Adipocyte (in vitro differentiated cells): ENCODE measurements at regions not wholly inside any gene's neighbourhood (a gene's known extent, or its start where the extent isn't known, plus 50 kb on each side); places are given as distances from the start of the nearest gene placed in this dataset.
"Not testable (repeated sequence)": the region's sequence is repeated elsewhere in the genome, so short reads cannot be mapped to it uniquely, and the experiment has no call there.

Experiments
- DNase-seq: peaks from one replicate; pipeline ENCODE4 v3.0.0-alpha.2; 2015; ENCODE audit warnings: low read depth
- H3K27me3 ChIP-seq: replicated peaks from 2 replicates; pipeline ENCODE4 v1.7.0; 2013; ENCODE audit warnings: mild to moderate bottlenecking, low read length, moderate library complexity; ENCODE audit not compliant: control insufficient read depth, insufficient read depth
- H3K36me3 ChIP-seq: 2 replicates; pipeline ENCODE4 v1.7.0; 2013; ENCODE audit warnings: low read length, mild to moderate bottlenecking, moderate library complexity; ENCODE audit not compliant: control insufficient read depth, insufficient read depth, severe bottlenecking
- H3K4me1 ChIP-seq: 2 replicates; pipeline ENCODE4 v1.7.0; 2013; ENCODE audit warnings: mild to moderate bottlenecking, low read length, moderate library complexity; ENCODE audit not compliant: control insufficient read depth, insufficient read depth
- H3K4me3 ChIP-seq: 2 replicates; pipeline ENCODE4 v1.7.0; 2013; ENCODE audit warnings: mild to moderate bottlenecking, low read length, moderate library complexity
- H3K9ac ChIP-seq: 2 replicates; pipeline ENCODE4 v1.7.0; 2013; ENCODE audit warnings: mild to moderate bottlenecking, low read length, moderate library complexity
- H3K9me3 ChIP-seq: 2 replicates; pipeline ENCODE4 v1.7.0; 2013; ENCODE audit warnings: mild to moderate bottlenecking, low read length, moderate library complexity; ENCODE audit not compliant: control insufficient read depth

DNA sequence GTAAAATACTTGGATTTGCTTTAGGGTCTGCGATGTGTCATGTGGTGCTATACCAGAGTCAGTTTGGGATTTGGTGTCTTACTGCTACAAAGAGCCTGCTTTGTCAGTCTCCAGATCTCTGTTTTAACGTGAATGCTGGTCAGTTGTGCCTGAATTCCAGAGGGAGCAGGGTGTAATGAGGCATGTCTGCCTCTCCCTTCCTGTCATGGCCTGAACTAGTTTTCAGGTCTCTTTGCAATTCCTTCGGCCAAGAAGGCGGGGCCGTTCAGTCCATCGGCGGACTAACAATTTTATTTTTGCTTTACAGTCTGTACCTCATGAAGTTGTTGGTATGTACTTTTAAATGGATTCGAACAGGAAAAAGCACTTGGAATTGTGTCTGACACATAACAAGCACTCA, 465.1 kb upstream of the ADARB2 start:
- H3K9ac ChIP-seq, result no peak overlapping the region
- H3K36me3 ChIP-seq, result no peaks in the 10 kb centered on the region
- no peaks in the 10 kb centered on the region for H3K27me3 ChIP-seq
- no peak overlapping the region for H3K4me3 ChIP-seq
- no peak for DNase-seq
- no peaks in the 10 kb centered on the region for H3K4me1 ChIP-seq
- peaks cover 8% of the 10 kb centered on the region for H3K9me3 ChIP-seq

DNA sequence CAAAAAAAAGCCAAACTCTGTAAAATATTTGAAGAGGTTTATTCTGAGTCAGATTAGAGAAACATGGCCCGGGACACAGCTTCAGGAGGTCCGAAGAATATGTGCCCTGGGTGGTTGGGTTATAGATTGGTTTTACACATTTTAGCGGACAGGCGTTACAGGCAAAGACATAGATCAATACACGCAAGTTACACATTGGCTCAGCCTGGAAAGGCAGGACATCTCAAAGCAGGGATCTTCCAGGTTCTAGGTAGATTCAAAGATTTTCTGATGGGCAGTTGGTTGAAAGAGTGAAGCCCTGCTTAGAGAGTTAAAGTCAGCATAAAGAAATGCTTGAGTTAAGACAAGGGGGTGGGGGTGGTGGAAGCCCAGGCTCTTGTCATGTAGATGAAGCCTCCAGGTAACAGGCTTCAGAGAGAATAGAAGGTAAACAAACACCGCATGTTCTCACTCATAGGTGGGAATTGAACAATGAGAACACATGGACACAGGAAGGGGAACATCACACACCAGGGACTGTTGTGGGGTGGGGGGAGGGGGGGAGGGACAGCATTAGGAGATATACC, 464.3 kb upstream of the ADARB2 start:
- Histone ChIP-seq H3K9ac (no peak overlapping the region), H3K27me3 (no peaks in the 10 kb centered on the region), H3K9me3 (peaks cover 8% of the 10 kb centered on the region), H3K36me3 (no peaks in the 10 kb centered on the region), H3K4me1 (no peaks in the 10 kb centered on the region), H3K4me3 (no peak overlapping the region)
- no peak for DNase-seq

DNA sequence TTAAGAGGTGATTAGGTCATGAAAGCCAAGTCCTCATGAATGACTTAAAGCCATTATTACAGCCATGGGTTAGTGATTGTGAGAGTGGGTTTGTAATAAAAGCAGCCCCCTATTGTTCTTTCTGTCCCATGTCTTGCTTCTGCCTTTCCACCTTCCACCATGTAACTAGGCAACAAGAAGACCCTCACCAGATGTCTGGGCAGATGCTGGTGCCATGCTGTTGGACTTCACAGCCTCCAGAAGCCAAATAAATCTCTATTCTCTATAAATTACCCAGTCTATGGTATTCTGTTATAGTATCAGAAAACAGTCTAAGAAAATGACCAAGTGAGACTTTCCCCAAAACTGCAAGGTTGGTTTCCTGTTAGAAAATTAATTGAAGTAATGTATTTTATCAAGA, 460.3 kb upstream of the ADARB2 start:
- H3K27me3 ChIP-seq, result no peaks in the 10 kb centered on the region
- no peak overlapping the region for H3K4me3 ChIP-seq
- H3K9ac ChIP-seq, result no peak overlapping the region
- no peak for DNase-seq
- no peaks in the 10 kb centered on the region for H3K4me1 ChIP-seq
- no peaks in the 10 kb centered on the region for H3K36me3 ChIP-seq
- H3K9me3 ChIP-seq, result peaks cover 10% of the 10 kb centered on the region

DNA sequence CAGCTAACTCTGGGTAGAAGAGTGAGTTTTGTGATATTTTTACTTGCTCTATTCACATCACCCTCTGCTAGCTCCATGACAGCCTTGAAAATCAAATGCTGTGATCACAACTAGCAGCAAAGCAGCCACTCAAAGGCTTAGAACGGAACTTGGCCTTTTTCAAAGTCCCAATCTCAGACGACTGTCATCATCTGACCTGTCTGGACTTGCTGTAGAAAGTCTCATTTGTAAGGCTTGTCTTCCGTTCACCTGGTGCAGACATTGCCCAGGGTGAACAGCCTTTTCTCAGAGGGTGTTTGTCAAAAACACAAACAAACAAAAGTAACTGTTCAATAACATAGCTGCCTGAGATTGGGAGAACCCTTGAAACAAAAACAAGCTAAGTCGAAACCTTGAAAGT, 458.9 kb upstream of the ADARB2 start:
- Histone ChIP-seq H3K9ac (no peak overlapping the region), H3K36me3 (no peaks in the 10 kb centered on the region), H3K9me3 (peaks cover 10% of the 10 kb centered on the region), H3K27me3 (no peaks in the 10 kb centered on the region), H3K4me3 (no peak overlapping the region), H3K4me1 (no peaks in the 10 kb centered on the region)
- DNase-seq, result no peak

DNA sequence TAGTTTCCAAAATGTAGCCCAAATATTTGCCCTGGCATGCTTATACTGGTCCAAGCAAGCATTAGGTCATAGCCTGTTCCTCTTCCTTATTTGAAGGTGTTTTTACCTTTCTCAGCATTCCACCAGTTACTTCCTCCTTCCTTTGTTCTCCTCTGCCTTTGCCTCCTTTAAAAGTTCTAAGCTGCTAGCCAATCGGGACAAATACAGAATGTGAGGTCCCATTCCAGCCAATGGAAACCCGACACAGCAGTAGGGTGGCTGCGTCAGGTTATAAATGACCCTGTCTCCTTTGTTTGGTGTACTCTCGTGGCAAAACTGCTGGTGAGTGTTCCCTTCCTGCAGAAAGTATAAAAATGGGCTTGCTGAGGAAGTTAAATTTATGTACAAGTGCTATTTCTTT, 452.0 kb upstream of the ADARB2 start:
- not testable (repeated sequence) for H3K9ac ChIP-seq

DNA sequence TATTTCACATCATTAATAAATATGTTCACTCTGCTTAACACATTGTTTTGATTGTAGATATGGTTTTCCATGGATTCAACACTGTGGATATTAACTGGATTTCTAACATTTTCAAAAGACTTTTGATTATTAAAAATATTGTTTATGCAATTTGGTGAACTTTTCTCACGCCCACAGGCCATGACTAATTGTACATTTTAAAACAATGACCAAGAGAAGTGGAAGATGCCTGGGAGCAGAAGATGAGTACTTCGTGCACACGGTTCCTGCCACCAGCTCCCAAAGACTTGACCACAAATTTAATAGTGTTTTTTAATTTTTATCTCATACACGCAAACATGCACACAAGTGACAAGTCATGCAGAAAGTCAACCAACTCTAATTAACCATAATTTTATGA, 451.0 kb upstream of the ADARB2 start:
- DNase-seq, result no peak
- no peaks in the 10 kb centered on the region for H3K4me1 ChIP-seq
- no peak overlapping the region for H3K9ac ChIP-seq
- H3K27me3 ChIP-seq, result no peaks in the 10 kb centered on the region
- H3K36me3 ChIP-seq, result no peaks in the 10 kb centered on the region
- H3K9me3 ChIP-seq, result no peaks in the 10 kb centered on the region
- no peak overlapping the region for H3K4me3 ChIP-seq

More for the DNA sequence above, 452.0 kb upstream of the ADARB2 start:
- not testable (repeated sequence) for DNase-seq, H3K4me3 ChIP-seq, H3K27me3 ChIP-seq, H3K36me3 ChIP-seq, H3K4me1 ChIP-seq, H3K9me3 ChIP-seq

DNA sequence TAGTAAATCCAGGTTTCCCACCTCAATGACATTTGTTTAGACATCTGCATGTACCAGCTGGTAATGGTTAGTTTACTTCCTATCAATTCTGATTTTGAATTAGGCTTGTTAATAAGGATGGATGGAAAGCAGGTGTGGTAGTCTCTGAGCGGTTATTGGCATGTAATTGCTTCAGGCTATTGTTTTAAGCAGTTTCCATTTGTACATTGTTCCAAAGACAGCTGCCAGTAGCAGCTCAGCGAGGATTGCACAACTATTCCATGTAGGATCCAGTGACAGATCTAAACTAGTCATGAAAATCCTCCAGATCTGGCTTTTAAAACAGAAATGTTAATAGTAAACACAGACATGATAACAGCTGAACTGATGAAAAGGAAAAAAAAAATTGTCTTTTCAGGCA, 436.0 kb upstream of the ADARB2 start:
- Histone ChIP-seq H3K4me1 (no peaks in the 10 kb centered on the region), H3K9me3 (no peaks in the 10 kb centered on the region), H3K36me3 (no peaks in the 10 kb centered on the region), H3K9ac (no peak overlapping the region), H3K4me3 (no peak overlapping the region), H3K27me3 (no peaks in the 10 kb centered on the region)
- no peak for DNase-seq

DNA sequence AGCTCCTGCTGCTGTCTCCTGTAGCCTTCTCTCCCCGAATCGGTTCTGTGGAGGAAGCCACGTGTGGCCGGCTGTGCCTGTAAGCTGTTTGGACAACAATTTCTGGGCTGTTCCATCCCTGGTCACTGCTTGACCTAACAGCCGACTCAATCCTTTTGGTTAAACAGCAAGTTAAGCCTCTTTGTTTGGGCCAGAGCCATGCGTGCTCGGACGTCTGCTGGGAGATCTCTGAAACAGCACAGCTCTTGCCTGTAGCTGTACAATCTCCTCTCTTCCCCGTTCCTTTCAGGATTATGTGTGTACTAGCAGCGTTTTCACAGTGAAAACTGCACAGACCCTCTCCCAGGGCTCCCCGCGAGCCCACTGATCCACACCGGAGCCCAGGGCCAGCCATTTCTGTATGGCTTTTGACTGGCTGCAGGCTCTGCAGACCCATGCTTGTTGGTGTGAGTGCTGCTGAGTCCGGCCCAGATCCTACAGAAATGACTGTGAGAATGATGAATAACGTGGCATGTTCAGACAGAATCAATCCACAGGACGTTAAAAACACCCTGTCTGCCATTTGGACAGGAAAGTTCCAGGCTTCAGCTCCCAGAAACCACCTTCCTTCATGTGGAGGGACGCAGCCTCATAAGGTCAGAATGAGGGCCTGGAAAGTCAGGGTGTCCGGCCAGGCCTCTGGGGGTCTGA, 428.6 kb upstream of the ADARB2 start:
- Histone ChIP-seq H3K4me1 (no peaks in the 10 kb centered on the region), H3K9me3 (no peaks in the 10 kb centered on the region), H3K27me3 (no peaks in the 10 kb centered on the region), H3K36me3 (no peaks in the 10 kb centered on the region), H3K4me3 (no peak overlapping the region), H3K9ac (no peak overlapping the region)
- DNase-seq, result no peak

DNA sequence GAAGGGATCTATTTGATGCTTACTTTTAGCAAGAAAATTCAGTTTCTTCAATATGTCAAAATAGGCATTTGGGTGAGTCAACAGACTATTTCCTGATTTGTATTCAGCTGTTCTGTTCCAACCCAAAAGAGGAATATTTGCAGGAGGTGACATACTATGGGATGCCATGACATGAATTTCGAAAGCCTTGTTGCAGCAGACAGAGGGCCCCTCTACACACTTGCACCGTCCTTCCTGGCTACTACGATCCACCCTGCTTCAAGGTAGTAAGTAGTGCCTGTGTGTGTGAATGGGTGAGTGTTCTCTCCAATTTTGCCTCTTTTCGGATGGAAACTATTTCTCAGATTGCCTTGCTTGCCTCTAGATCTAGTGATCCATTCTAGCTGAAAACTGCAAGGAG, 413.0 kb upstream of the ADARB2 start:
- H3K27me3 ChIP-seq, result no peaks in the 10 kb centered on the region

DNA sequence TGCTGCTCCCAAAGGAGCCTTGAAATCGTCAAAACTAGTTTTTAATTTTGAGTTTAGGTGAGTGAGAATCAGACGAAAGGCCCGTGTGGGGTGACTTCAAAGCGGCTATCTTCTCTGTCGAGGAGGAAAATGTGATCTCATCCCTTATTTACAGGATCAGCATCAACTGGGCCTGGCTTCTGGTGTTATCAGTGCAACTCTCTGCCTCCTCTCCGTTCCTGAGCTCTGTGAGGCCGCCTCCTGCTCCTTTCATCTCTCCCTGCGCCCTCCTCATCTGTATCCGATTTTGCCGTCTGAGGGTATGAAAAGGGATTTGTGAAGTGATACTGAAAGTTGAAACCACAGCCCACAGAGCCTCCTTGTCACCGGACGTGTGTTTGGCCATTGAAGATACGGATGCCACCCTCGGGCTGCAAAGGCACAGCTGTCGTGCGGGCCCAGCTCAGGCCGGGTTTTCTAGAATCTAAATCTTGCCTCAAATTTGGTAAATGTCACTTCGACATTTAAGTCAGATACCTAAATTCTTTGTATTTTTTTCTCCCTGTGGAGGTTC, 408.7 kb upstream of the ADARB2 start:
- no peaks in the 10 kb centered on the region for H3K36me3 ChIP-seq
- no peak for DNase-seq
- no peaks in the 10 kb centered on the region for H3K27me3 ChIP-seq
- H3K4me3 ChIP-seq, result no peak overlapping the region
- no peaks in the 10 kb centered on the region for H3K9me3 ChIP-seq
- no peaks in the 10 kb centered on the region for H3K4me1 ChIP-seq
- H3K9ac ChIP-seq, result no peak overlapping the region

More for the DNA sequence above, 413.0 kb upstream of the ADARB2 start:
- Histone ChIP-seq H3K9me3 (no peaks in the 10 kb centered on the region), H3K9ac (no peak overlapping the region), H3K4me1 (no peaks in the 10 kb centered on the region), H3K36me3 (no peaks in the 10 kb centered on the region), H3K4me3 (no peak overlapping the region)
- DNase-seq, result no peak

DNA sequence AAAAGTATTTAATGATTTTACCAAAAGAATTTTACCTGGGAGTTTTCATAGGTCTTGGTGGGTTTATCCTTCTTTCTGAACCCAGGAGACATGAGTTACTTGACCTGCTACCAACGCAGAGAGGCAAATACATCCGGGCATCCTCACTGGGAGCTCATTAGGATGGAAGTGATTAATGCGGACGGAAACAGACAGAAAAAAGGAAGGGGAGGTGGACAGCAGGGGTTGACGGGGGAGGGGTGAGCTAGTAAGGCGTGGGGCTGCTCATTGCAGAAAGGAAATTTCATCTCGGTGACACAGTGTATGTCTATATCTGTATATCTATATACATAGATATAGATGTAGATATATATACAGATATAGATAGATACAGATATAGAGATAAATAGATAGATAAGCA, 408.2 kb upstream of the ADARB2 start:
- DNase-seq, result no peak
- Histone ChIP-seq H3K9ac (no peak overlapping the region), H3K9me3 (no peaks in the 10 kb centered on the region), H3K36me3 (no peaks in the 10 kb centered on the region), H3K4me3 (no peak overlapping the region), H3K27me3 (no peaks in the 10 kb centered on the region), H3K4me1 (no peaks in the 10 kb centered on the region)

DNA sequence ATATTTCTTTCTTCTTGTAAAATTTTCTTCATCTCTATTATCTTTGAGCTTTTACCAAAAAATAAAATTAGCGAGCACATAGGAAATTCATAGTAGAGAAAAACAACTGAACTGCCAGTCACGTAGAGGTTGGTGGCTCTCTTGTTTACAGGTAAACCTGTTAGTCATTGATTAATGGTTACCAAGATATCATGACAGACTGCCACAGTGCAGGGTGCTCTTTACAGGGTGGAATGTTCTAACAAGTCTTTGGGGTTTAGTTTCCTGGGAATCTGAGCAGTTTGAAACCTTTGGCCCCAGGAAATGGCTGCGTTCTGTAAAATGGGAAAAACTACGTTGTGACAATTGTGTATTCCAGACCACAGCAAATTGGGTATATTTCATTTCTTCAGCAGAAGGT, 407.3 kb upstream of the ADARB2 start:
- no peak for DNase-seq
- no peaks in the 10 kb centered on the region for H3K36me3 ChIP-seq
- H3K4me1 ChIP-seq, result no peaks in the 10 kb centered on the region

More for the DNA sequence above, 407.3 kb upstream of the ADARB2 start:
- Histone ChIP-seq H3K4me3 (no peak overlapping the region), H3K27me3 (no peaks in the 10 kb centered on the region), H3K9ac (no peak overlapping the region), H3K9me3 (no peaks in the 10 kb centered on the region)
